Heart right ventricle (tissue), 16 donors: ENCODE measurements at regions not wholly inside any gene's neighbourhood (a gene's known extent, or its start where the extent isn't known, plus 50 kb on each side); places are given as distances from the start of the nearest gene placed in this dataset.
A peak's percentile ranks its signal among the peaks of the same experiment; 100 is the strongest.
"Not testable (repeated sequence)": the region's sequence is repeated elsewhere in the genome, so short reads cannot be mapped to it uniquely, and the experiment has no call there.

Source experiments
- ATAC-seq, 8 donors: fragments of 200-7000 bp; cut with Tn5 transposase; one replicate each; pipeline ENCODE4 v1.9.1; 2020; ENCODE audit warnings: mild to moderate bottlenecking in 8 of 8, moderate library complexity in 8 of 8, moderate number of reproducible peaks in 1 of 8
- DNase-seq, 2 donors: peaks; one replicate each; pipeline ENCODE4 v3.0.0-alpha.2; 2020
- H3K27ac ChIP-seq, 10 donors: fragments of 200-600 bp; sonication (generic) in 2 of 10; one replicate each; pipeline versions ENCODE4 v1.5.0 to v1.8.0; 2020 to 2022; ENCODE audit warnings: mild to moderate bottlenecking in 3 of 10
- H3K27me3 ChIP-seq, 7 donors: fragments of 200-600 bp; one replicate each; pipeline ENCODE4 v1.8.0; 2021 to 2022; ENCODE audit warnings: mild to moderate bottlenecking in 2 of 7
- H3K36me3 ChIP-seq, 9 donors: fragments of 200-600 bp; sonication (generic) in 1 of 9; one replicate each; pipeline versions ENCODE4 v1.5.0 to v1.8.0; 2020 to 2022; ENCODE audit warnings: mild to moderate bottlenecking in 2 of 9
- H3K4me1 ChIP-seq, 9 donors: fragments of 200-600 bp; sonication (generic) in 1 of 9; one replicate each; pipeline versions ENCODE4 v1.5.0 to v1.8.0; 2020 to 2022; ENCODE audit warnings: mild to moderate bottlenecking in 4 of 9
- H3K4me3 ChIP-seq, 10 donors: fragments of 200-600 bp; sonication (generic) in 2 of 10; one replicate each; pipeline versions ENCODE4 v1.5.0 to v1.8.0; 2020 to 2022; ENCODE audit warnings: mild to moderate bottlenecking in 7 of 10, moderate library complexity in 2 of 10
- H3K9me3 ChIP-seq, 11 donors: fragments of 200-600 bp in 10 of 11; sonication (generic) in 2 of 11; one replicate each; pipeline versions ENCODE4 v1.5.0 to v1.8.0; 2013 to 2022; ENCODE audit warnings: mild to moderate bottlenecking in 2 of 11, control low read depth in 1 of 11, moderate library complexity in 1 of 11
- CTCF ChIP-seq, 9 donors: fragments of 200-600 bp; sonication (generic) in 2 of 9; IDR thresholded peaks; one replicate each; pipeline versions ENCODE4 v1.5.0 to v1.8.0; 2021 to 2022; ENCODE audit warnings: antibody characterized with exemption in 9 of 9, mild to moderate bottlenecking in 5 of 9, moderate library complexity in 1 of 9
- WGBS, 2 donors: extraction: QIAGEN DNeasy Blood & Tissue Kit; methylation state at CpG; one replicate each; pipeline ENCODE4 v1.1.7; 2013; ENCODE audit warnings: inconsistent platforms in 1 of 2; 5-methylcytosine and 5-hydroxymethylcytosine counted together
- intact Hi-C, 10 donors: fragments of 100-400 bp; cut with DNase I; formaldehyde crosslinking; loops; one replicate each; pipeline versions ENCODE4 v1.11.1 to v1.14.2; 2022
- donor health status: Arrhythmogenic right ventricular cardiomyopathy.
- donor health status: ischemic (EF 13 %, LVEDD 7.1; RV severe dilation, severe dysfunction).
- donor health status: healthy with polysubstance abuse.
- donor health status: DM: no; HTN: yes; CAD: no.
- donor health status: DM: no; HTN: no; CAD: no.
- donor health status: ischemic (EF 25% LVEDD 6.9; RV normal size, moderate dysfunction).
- donor health status: ischemic (EF 25% LVEDD 5.7; RV mildly dilated, moderate dysfunction).
- donor health status: healthy.
- donor health status: DM: yes; HTN: yes; CAD: no.
- donor health status: Ischemic cardiomyopathy.
- donor health status: ischemic (EF 35%, LVEDD 5.7; RV mildly dilated, moderate dysfunction).
- donor health status: nonischemic (EF 11% LVEDD 7.7; RV severe dilation, severe dysfunction).
- donor health status: DM: yes; HTN: yes; CAD: no.
- donor health status: PGD.
- donor health status: ischemic (EF 29% LVEDD 5.4; RV normal size, mild dysfunction).
- donor health status: nonischemic (EF 23%, LVEDD 6.1; RV moderate dilation, normal function).

- ATAC-seq, result no peak
- no peak for DNase-seq
- Histone ChIP-seq H3K27me3 (no peaks in the 10 kb centered on the region), H3K4me3 (no peak overlapping the region), H3K4me1 (peaks cover 0 to 16% (median 12%) of the 10 kb centered on the region in 9 donors), H3K27ac (peak overlapping the region in 1 of 10 donors; percentile 3), H3K9me3 (peaks cover 0 to 10% (median 0%) of the 10 kb centered on the region in 11 donors), H3K36me3 (no peaks in the 10 kb centered on the region)
- intact Hi-C loops, result no loop called here
- no peak for TF ChIP-seq CTCF (IDR thresholded peaks at IDR 0.05)
Measured at GRCh38 chr10:59435707-59436106, 73.4 kb upstream of the FAM13C start.

DNA sequence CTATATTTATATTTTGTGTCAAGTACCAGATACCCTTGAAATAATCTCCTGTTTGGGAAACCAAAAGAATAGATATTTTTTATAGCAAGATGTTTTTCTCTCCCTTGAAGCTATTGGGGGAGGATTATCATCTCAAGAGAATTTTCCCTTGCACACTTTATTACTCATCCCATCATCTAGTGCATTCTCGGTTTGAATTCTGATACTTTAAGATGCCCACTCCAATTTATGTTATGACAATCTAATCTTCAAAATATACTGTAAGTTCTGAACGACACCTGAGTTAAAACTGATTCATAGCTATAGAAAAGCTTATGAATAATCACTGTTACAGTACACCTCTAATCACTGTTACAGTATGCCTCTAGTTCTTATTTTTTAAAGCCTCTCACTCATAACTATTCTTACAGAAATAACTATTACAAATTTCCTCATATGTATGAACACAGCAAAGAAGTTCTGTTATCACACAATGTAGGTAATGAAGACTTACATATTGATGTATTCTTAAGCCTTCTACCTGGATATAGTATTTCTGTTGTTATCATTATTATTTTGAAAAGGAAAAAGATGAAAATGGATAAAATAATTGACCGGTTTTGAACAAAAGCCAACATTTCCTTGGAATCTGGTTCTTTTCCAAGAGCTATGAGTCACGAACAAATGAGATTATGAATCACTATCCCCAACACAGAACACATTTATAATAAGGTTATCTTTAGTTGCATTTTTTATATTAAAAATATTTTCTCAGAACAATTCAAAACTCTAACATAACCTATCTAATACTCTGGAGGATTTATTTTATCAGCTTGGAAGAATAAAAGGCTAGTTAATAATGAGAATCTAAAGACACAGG lies 72.3 kb upstream of the FAM13C start:
- no peak for TF ChIP-seq CTCF (IDR thresholded peaks at IDR 0.05)
- Histone ChIP-seq H3K27me3 (no peaks in the 10 kb centered on the region), H3K4me3 (no peak overlapping the region), H3K9me3 (peaks cover 0 to 9% (median 0%) of the 10 kb centered on the region in 11 donors), H3K4me1 (peaks cover 0 to 16% (median 12%) of the 10 kb centered on the region in 9 donors), H3K27ac (peak overlapping the region in 2 of 10 donors; percentile 2 to 3), H3K36me3 (no peaks in the 10 kb centered on the region)
- WGBS, 2 donors, result 47 to 51% methylated on average over 4 of the region's 4 CpGs
- DNase-seq (no peak), ATAC-seq (peak in 1 of 8 donors; percentile 40)
- intact Hi-C loops, result no loop called here

GRCh38 chr10:59433720-59434428 lies 71.5 kb upstream of the FAM13C start:
- 87 to 90% methylated on average over 2 of the region's 2 CpGs for WGBS, 2 donors
- Histone ChIP-seq H3K36me3 (no peaks in the 10 kb centered on the region), H3K4me3 (no peak overlapping the region), H3K9me3 (peaks cover 0 to 2% (median 0%) of the 10 kb centered on the region in 11 donors), H3K27me3 (no peaks in the 10 kb centered on the region), H3K4me1 (peaks cover 0 to 16% (median 12%) of the 10 kb centered on the region in 9 donors), H3K27ac (peak overlapping the region in 1 of 10 donors; percentile 2)
- ATAC-seq (no peak), DNase-seq (no peak)
- intact Hi-C loops, result no loop called here
- TF ChIP-seq CTCF (IDR thresholded peaks at IDR 0.05), result no peak

DNA sequence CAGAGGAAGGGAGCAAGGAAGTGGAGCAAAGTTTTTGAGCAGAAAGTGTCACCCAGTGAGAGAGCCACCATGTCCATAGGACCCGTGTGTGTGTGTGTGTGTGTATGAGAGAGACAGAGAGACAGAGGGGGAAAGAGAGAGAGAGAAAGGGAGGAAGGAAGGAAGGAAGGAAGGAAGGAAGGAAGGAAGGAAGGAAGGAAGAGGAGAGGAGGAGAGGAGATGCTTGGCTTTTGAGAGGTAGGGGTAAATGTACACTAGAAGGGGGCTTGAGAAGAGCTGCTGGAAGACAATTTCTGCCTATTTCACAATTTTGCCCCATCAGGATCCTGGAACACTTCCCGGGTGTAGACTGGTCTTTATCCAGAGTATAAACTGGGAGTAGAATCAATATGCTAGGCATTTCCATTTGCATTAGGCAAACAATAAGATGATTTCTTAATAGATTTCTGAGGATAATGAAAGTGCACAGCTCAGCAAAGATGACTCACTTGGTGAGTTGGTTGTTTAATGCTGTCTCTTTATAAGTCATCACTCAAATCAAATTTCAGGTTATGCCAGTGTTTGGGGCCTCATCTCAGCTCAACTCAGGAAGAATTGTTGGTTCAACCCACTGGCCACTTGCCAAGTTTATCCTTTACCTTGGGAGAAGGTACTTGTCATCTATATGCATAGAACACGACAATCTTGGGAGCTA lies 70.0 kb upstream of the FAM13C start:
- whole genome bisulfite sequencing, 2 donors, result 78 to 85% methylated on average over 3 of the region's 3 CpGs
- Histone ChIP-seq H3K27ac (no peak overlapping the region), H3K4me1 (peaks cover 0 to 16% (median 12%) of the 10 kb centered on the region in 9 donors), H3K36me3 (no peaks in the 10 kb centered on the region), H3K9me3 (peaks cover 0 to 3% (median 0%) of the 10 kb centered on the region in 11 donors), H3K4me3 (no peak overlapping the region), H3K27me3 (no peaks in the 10 kb centered on the region)
- no peak for ATAC-seq
- no peak for DNase-seq
- intact Hi-C loops, result no loop called here
- no peak for TF ChIP-seq CTCF (IDR thresholded peaks at IDR 0.05)

DNA sequence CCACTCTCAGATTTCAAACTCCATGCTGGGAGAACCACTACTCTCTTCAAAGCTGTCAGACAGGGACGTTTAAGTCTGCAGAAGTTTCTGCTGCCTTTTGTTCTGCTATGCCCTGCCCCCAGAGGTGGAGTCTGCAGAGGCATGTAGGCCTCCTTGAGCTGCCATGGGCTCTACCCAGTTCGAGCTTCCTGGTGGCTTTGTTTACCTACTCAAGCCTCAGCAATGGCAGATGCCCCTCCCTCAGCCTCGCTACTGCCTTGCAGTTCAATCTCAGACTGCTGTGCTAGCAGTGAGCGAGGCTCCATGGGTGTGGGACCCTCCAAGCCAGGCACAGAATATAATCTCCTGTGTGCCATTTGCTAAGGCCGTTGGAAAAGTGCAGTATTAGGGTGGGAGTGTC lies 51.4 kb upstream of the FAM13C start:
- H3K4me1 ChIP-seq, H3K27me3 ChIP-seq, ATAC-seq, DNase-seq, H3K36me3 ChIP-seq, H3K4me3 ChIP-seq, intact Hi-C loops, H3K27ac ChIP-seq: not testable (repeated sequence)
- H3K9me3 ChIP-seq, result peaks cover 0 to 28% (median under 1%) of the 10 kb centered on the region in 11 donors
- WGBS, 2 donors, result 73 to 76% methylated on average over 5 of the region's 5 CpGs
